Muscle of arm (tissue), 1 donor: ENCODE measurements at regions not wholly inside any gene's neighbourhood (a gene's known extent, or its start where the extent isn't known, plus 50 kb on each side); places are given as distances from the start of the nearest gene placed in this dataset.
A peak's percentile ranks its signal among the peaks of the same experiment; 100 is the strongest.

Experiments
- DNase-seq: peaks from one replicate; pipeline ENCODE4 v3.0.0-alpha.2; 2013

- no peak for DNase-seq
Measured at GRCh38 chr10:4733150-4733842, 92.7 kb upstream of the AKR1E2 start.

- DNase-seq: no peak
Measured at GRCh38 chr10:4730998-4731397, 95.0 kb upstream of the AKR1E2 start.

GRCh38 chr10:4725917-4726606 is 99.9 kb upstream of the AKR1E2 start:
- no peak for DNase-seq

GRCh38 chr10:4723860-4724259 is 102.1 kb upstream of the AKR1E2 start:
- no peak for DNase-seq

- DNase-seq: no peak
Measured at GRCh38 chr10:4721999-4722753, 103.8 kb upstream of the AKR1E2 start.

- DNase-seq: no peak
Measured at GRCh38 chr10:4720463-4720862, 105.5 kb upstream of the AKR1E2 start.

GRCh38 chr10:4719671-4720070 is 106.3 kb upstream of the AKR1E2 start:
- no peak for DNase-seq

GRCh38 chr10:4719036-4719435 is 107.0 kb upstream of the AKR1E2 start:
- no peak for DNase-seq

- DNase-seq: no peak
Measured at GRCh38 chr10:4718544-4718943, 107.5 kb upstream of the AKR1E2 start.

GRCh38 chr10:4717670-4718069 is 108.3 kb upstream of the AKR1E2 start:
- DNase-seq: no peak

- no peak for DNase-seq
Measured at GRCh38 chr10:4710858-4711257, 115.1 kb upstream of the AKR1E2 start.

GRCh38 chr10:4708123-4708759 is 117.8 kb upstream of the AKR1E2 start:
- no peak for DNase-seq

- no peak for DNase-seq
Measured at GRCh38 chr10:4707221-4707620, 118.8 kb upstream of the AKR1E2 start.

GRCh38 chr10:4704034-4704545 is 121.9 kb upstream of the AKR1E2 start:
- peak; percentile 75 for DNase-seq

- no peak for DNase-seq
Measured at GRCh38 chr10:4701016-4701415, 125.0 kb upstream of the AKR1E2 start.

- DNase-seq: no peak
Measured at GRCh38 chr10:4699950-4700730, 125.9 kb upstream of the AKR1E2 start.

GRCh38 chr10:4698075-4698474 is 127.9 kb upstream of the AKR1E2 start:
- DNase-seq: peak; percentile 51

GRCh38 chr10:4696186-4696585 is 129.8 kb upstream of the AKR1E2 start:
- DNase-seq: no peak

GRCh38 chr10:4693967-4694366 is 132.0 kb upstream of the AKR1E2 start:
- DNase-seq: no peak

GRCh38 chr10:4692206-4692605 is 133.8 kb upstream of the AKR1E2 start:
- no peak for DNase-seq

GRCh38 chr10:4691776-4692175 is 134.2 kb upstream of the AKR1E2 start:
- no peak for DNase-seq
